AG09309 (cell line): ENCODE measurements at regions not wholly inside any gene's neighbourhood (a gene's known extent, or its start where the extent isn't known, plus 50 kb on each side); places are given as distances from the start of the nearest gene placed in this dataset.
A peak's percentile ranks its signal among the peaks of the same experiment; 100 is the strongest.

Experiments used
- DNase-seq: peaks from one replicate; pipeline ENCODE4 v3.0.0-alpha.2; 2010; ENCODE audit warnings: low read depth
- H3K4me3 ChIP-seq: 2 replicates; pipeline ENCODE4 v1.5.1; 2011; ENCODE audit warnings: mild to moderate bottlenecking, low read depth, low read length, moderate library complexity; ENCODE audit not compliant: control insufficient read depth
- TF ChIP-seq, protein P1 (sequence below): IDR thresholded peaks from 2 replicates; pipeline ENCODE4 v1.5.1; 2011; ENCODE audit warnings: mild to moderate bottlenecking, low read depth, low read length, inconsistent platforms; ENCODE audit not compliant: insufficient read depth, control insufficient read depth; ENCODE audit errors: missing control alignments

DNA sequence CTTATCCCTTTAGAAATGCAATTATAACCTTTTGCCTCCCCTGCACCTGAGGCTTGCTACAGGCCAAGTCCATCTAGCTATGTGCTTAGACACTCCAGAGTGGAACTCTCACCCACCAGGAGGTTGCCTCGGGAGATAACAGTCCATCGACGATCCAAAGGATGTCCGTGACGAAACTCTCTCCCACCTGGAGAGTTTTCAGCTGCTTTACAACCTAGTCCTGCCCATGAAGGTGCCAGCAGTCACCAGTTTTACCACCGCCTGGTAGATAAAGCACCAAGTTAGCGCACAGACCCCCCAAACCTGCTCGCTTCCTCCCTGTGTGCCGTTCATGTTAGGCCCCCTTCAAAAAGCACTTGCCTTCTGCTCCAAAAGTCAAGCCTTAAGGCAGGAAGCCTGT is 53.1 kb upstream of the SHISAL1 start:
- no peak overlapping the region for H3K4me3 ChIP-seq
- TF ChIP-seq, protein P1, sequence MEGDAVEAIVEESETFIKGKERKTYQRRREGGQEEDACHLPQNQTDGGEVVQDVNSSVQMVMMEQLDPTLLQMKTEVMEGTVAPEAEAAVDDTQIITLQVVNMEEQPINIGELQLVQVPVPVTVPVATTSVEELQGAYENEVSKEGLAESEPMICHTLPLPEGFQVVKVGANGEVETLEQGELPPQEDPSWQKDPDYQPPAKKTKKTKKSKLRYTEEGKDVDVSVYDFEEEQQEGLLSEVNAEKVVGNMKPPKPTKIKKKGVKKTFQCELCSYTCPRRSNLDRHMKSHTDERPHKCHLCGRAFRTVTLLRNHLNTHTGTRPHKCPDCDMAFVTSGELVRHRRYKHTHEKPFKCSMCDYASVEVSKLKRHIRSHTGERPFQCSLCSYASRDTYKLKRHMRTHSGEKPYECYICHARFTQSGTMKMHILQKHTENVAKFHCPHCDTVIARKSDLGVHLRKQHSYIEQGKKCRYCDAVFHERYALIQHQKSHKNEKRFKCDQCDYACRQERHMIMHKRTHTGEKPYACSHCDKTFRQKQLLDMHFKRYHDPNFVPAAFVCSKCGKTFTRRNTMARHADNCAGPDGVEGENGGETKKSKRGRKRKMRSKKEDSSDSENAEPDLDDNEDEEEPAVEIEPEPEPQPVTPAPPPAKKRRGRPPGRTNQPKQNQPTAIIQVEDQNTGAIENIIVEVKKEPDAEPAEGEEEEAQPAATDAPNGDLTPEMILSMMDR, result no peak
- no peak for DNase-seq

DNA sequence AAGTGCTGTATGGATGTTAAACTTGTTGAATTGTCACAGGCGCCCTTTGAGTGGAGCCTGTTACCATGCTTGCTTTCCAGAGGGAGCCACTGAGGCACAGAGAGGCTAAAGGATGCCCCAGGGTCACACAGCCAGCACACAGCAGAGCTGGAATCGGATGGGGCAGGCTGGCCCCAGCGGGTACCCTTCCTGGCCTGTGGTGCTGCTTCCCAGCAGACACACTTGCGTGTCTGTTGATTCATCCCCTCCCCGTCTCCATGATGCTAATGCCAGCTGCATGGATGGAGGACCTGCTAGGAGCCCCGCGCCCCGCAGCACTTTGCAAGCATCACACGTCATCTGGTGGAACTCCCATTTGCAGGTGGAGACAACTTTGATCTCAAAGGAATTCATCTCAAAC is 52.4 kb upstream of the SHISAL1 start:
- H3K4me3 ChIP-seq, result no peak overlapping the region
- TF ChIP-seq, protein P1, result no peak
- no peak for DNase-seq

DNA sequence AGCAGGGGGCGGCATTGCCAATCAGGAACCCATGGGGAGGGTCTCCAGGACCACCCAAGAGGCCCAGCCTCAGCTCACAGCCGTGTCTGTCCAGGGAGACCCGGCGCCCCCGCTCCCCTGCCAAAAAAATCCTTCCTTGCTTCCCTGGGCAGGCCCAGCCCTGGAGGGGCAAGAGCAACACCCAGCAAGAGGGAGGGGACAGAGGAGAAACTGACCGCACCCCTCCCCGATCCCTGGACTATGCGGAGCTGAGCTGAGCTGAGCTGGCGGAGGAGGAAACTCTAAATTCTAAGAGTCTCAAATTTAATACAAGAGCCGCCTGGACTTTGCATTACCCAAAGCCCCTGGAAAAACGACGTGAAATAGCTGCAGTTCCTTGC is 52.0 kb upstream of the SHISAL1 start:
- H3K4me3 ChIP-seq, result no peak overlapping the region
- TF ChIP-seq, protein P1, result no peak
- DNase-seq, result no peak

DNA sequence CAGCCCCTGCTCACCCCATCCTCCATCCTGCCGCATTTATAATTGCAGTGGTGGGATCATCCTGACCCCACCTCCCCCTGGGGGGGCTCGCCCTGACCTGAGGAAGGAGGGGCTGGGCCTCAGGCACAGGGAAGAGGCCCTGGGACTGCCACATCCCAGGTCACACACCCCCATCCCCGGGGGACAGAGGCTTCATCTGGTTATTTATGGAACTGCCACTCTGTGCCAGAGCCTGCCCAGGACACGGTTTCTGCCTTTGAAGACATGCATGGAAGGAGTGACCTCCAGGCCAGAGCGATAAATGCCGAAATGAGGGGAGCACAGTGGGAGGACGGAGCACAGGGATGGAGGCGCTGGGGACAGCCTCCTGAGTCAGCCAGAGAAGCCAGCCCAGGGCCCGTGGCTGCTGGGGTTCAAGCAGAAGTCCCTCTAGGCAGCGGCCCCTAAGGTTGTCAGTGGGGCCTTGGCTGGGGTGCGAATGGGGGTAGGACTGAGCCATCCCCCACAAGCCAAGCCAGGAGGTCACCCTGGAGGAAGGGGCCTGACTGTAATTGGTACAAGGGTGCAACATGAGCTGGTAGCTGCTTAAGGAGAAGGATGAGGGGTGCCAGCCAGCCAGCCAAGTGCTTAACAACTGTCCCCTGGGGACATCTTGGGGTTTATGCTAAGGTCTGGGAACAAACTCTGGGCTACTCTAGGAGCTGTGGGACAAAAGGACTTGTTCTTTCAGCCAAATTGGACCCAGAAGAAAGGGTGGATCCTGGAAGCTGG is 51.4 kb upstream of the SHISAL1 start:
- TF ChIP-seq, protein P1, result no peak
- no peak for DNase-seq
- H3K4me3 ChIP-seq, result no peak overlapping the region

DNA sequence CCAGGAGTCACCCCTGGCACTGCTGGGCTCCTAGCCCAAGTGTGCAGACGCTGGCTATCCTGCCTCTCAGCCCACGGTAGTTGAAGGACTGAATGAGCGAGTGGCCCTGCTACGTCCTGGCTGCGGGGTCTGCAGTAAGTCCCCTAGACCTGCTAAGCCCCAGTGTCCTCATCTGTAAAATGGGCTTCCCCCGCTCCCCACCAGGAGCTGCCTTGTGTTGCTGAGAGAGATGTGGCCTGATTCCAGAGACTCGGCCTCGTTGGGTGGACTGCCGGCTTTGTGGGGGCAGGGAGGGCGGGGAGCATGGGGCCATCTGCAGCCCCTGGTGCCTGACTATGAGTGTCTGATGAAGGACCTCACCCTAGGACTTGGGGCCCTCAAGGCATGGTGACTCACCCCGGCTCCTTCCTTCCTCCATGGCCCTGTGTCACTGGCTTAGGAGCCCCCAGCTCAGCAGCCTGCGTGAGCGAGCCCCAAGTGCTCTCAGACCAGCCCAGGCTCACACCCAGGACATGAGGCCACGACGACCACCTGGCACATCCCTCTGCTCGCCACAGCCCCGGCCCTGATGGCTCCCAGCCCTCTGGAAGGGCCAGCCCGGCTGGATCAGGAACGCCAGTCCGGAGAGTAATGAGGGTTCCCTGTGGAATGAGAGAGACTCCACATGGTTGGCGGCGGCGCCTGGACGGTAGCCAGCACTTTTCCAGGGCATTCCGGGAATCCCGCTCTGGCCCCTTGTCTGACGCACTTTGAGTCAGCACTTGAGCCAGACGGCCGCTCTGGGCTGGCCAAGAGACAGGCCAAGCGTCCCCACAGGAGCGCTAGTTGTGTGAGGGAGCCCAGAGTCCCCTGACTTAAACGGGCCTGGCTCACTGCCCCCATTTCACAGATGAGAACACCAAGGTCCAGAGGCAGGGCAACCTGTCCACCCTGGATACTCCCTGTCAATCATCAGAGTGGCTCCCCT is 50.5 kb upstream of the SHISAL1 start:
- H3K4me3 ChIP-seq, result no peak overlapping the region; the same call in 1 of the 2 replicates
- TF ChIP-seq, protein P1, result no peak
- DNase-seq, result peak; percentile 92

DNA sequence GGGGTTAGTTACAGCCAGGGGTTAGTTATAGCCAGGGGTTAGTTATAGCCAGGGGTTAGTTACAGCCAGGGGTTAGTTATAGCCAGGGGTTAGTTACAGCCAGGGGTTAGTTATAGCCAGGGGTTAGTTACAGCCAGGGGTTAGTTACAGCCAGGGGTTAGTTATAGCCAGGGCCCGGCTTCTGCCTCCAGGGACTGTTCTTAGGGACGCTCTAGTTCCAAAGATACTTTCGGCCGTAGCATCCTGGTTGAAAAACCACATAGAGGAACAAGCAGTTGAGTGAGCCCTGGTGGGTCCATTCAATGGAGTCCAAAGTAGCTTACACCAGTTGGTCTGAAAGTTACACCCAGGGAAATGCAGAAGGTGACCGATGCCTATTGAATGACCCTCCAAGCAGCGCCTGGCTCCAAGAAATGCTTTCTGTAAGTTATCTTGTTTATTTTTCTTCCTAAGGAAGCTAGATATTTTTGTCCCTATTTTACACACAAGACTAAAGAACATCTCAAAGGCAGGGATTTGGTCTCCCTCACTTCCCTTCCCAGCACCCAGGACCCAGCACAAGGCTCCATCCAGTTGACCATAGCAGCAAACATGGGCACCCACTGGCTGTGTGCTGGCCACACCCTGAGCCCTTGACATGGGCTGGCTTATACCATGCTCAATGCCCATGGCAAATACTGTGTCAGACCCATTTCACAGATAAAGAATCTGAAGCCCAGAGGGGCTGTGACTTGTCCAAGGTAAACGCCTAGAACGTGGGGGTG is 49.7 kb upstream of the SHISAL1 start:
- no peak for DNase-seq
- no peak overlapping the region for H3K4me3 ChIP-seq
- TF ChIP-seq, protein P1, result no peak
